Bronchial epithelial cell (primary cell): ENCODE measurements at regions not wholly inside any gene's neighbourhood (a gene's known extent, or its start where the extent isn't known, plus 50 kb on each side); places are given as distances from the start of the nearest gene placed in this dataset.
A peak's percentile ranks its signal among the peaks of the same experiment; 100 is the strongest.

Source experiments
- DNase-seq: peaks from one replicate; pipeline ENCODE4 v3.0.0-alpha.2; 2010; ENCODE audit warnings: low read depth
- FAIRE-seq: peaks from 2 replicates; lab custom pipeline; 2011; peaks lifted over from hg19 to GRCh38; lab: Jason Lieb, UNC
- H3K27me3 ChIP-seq: 2 replicates; pipeline ENCODE4 v1.5.1; 2011; ENCODE audit warnings: low read length; ENCODE audit not compliant: control insufficient read depth, insufficient read depth
- H3K36me3 ChIP-seq: 2 replicates; pipeline ENCODE4 v1.5.1; 2011; ENCODE audit warnings: low read length; ENCODE audit not compliant: control insufficient read depth, insufficient read depth
- H3K4me3 ChIP-seq: 2 replicates; pipeline ENCODE4 v1.5.1; 2011; ENCODE audit warnings: mild to moderate bottlenecking, low read depth, low read length, control low read depth
- TF ChIP-seq, protein P1 (sequence below): IDR thresholded peaks from 2 replicates; pipeline ENCODE4 v1.5.1; 2011; ENCODE audit warnings: mild to moderate bottlenecking, moderate library complexity, low read length, control low read depth, inconsistent platforms; ENCODE audit not compliant: insufficient read depth, severe bottlenecking

DNA sequence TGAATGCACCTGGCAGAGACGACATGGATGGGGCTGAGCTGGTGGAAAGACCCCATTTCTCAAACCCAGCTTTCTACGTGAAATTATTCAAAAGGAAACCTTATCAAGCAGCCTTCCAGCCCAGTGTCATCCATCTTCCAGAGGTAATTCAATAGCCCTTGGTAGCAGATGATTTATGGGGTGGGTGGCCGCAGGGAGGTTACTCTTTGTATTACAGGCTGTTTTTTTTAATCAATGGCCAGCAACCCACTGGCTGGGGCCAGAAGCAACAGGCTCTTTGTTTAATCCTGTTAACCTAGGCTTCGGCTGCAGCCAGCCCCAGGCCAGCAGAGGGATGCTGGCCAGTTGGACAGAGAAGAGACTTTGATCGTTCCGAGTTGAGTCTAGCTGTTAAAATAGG lies 139.8 kb upstream of the SRRM4 start:
- TF ChIP-seq, protein P1, sequence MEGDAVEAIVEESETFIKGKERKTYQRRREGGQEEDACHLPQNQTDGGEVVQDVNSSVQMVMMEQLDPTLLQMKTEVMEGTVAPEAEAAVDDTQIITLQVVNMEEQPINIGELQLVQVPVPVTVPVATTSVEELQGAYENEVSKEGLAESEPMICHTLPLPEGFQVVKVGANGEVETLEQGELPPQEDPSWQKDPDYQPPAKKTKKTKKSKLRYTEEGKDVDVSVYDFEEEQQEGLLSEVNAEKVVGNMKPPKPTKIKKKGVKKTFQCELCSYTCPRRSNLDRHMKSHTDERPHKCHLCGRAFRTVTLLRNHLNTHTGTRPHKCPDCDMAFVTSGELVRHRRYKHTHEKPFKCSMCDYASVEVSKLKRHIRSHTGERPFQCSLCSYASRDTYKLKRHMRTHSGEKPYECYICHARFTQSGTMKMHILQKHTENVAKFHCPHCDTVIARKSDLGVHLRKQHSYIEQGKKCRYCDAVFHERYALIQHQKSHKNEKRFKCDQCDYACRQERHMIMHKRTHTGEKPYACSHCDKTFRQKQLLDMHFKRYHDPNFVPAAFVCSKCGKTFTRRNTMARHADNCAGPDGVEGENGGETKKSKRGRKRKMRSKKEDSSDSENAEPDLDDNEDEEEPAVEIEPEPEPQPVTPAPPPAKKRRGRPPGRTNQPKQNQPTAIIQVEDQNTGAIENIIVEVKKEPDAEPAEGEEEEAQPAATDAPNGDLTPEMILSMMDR = no peak
- DNase-seq (no peak), FAIRE-seq (no peak)
- H3K4me3 ChIP-seq = no peak overlapping the region
- H3K27me3 ChIP-seq = no peaks in the 10 kb centered on the region
- H3K36me3 ChIP-seq = no peaks in the 10 kb centered on the region

DNA sequence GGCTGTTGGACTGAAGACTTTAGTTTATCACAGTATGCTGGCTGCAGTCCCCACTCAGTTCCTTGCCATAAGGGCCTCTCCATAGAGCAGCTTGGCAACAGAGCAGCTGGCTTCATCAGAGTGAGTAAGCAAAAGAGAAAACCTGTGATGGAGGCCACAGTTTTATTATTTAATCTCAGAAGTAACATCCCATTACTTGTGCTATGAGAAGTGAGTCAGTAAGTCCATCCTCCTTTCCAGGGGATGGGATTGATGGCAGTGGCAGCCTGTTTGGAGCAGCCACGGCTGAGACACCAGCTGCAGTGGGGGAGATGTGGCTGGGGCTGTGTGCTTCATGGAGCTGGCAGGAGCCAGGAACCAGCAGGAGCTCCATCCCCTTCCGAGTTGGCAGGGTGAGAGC lies 138.5 kb upstream of the SRRM4 start:
- FAIRE-seq (no peak), DNase-seq (no peak)
- TF ChIP-seq, protein P1 = no peak
- Histone ChIP-seq H3K36me3 (no peaks in the 10 kb centered on the region), H3K4me3 (no peak overlapping the region), H3K27me3 (no peaks in the 10 kb centered on the region)

DNA sequence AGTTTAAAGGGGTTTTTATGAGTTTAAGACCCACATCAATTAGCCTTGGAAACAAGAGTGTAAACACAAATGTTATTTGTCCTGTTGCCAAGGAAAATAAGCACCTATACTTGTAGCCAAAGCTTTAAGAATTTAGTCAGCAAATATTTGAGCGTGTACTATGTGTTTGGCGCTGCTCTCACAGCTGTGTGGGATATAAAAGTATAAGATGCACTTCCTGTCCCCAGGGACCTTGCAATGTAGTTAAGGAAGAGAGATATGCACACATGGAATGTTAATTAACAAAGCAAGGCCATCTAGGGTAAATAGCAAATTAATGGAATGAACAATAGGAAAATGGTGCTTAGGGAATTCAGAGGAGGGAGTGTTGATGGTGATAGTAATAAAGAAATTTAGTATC lies 134.9 kb upstream of the SRRM4 start:
- TF ChIP-seq, protein P1 = no peak
- no peak for FAIRE-seq
- Histone ChIP-seq H3K36me3 (no peaks in the 10 kb centered on the region), H3K4me3 (no peak overlapping the region), H3K27me3 (no peaks in the 10 kb centered on the region)
- DNase-seq = no peak

DNA sequence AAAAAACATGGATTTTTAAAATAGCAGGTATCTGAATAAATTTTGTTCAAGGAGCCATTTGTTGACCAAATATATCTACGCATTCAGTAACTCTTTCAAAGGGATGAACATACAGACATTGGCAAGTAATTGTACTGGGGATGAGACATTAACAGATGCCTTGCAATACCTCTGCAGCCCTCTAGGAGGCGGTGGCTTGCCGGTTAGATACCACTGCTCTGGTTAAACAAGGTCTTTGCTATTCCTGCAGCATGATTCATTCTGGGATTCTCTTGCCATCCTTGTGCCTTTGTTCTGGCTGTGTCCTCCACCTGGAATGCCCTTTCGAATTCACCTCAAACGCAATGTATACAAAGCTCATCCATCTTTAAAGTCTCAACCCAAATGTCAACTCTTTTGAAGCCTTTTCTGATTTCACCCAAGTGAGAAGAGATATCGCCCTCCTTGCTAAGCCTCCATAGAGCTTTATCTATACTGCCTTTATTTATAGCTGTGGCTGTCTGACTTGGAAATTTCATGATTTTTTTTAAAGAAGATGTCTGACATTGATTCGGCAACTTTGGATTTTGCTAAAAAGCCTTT lies 131.0 kb upstream of the SRRM4 start:
- peak; percentile 4 for DNase-seq
- TF ChIP-seq, protein P1 = peak; percentile 40
- FAIRE-seq = no peak

DNA sequence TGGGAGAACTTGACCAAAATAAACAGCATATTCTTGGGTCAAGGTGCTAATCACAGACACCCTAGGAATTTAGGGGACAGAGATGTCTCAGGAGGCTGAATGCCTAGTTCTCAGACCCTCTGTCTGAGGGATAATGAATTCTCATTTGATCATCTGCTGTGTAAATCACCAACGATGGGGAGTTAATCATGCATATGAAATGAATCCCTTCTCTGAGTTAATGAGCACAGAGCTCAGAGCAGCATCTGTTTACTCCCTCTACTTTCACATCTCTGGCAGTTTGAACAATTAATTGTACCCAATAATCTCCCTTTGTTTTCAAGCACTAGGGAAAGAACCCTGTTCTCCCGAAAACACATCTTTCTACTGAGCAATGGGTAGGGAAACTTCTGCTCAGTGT lies 129.4 kb upstream of the SRRM4 start:
- H3K36me3 ChIP-seq = no peaks in the 10 kb centered on the region
- no peak overlapping the region for H3K4me3 ChIP-seq
- no peak for DNase-seq
- FAIRE-seq = no peak
- no peaks in the 10 kb centered on the region for H3K27me3 ChIP-seq
- TF ChIP-seq, protein P1 = no peak

More for the DNA sequence above, 131.0 kb upstream of the SRRM4 start:
- Histone ChIP-seq H3K27me3 (no peaks in the 10 kb centered on the region), H3K4me3 (no peak overlapping the region), H3K36me3 (no peaks in the 10 kb centered on the region)

DNA sequence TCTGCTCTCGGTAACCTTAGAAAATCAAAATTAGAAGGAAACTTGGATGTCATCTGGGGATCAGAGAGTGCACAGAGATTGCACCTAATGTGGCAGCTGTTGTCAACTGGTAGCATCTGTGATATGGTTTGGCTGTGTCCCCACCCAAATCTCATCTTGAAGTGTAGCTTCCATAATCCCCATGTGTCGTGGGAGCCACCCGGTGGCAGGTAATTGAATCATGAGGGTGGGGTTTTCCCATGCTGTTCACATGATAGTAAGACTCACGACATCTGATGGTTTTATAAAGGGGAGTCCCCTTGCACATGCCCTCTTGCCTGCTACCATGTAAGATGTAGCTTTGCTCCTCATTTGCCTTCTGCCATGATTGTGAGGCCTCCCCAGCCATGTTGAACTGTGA lies 127.7 kb upstream of the SRRM4 start:
- peak; percentile 2 for DNase-seq
- H3K27me3 ChIP-seq = no peaks in the 10 kb centered on the region
- TF ChIP-seq, protein P1 = no peak
- no peak overlapping the region for H3K4me3 ChIP-seq
- no peak for FAIRE-seq
- H3K36me3 ChIP-seq = no peaks in the 10 kb centered on the region
